ENCODE measurements at regions not wholly inside any gene's neighbourhood (a gene's known extent, or its start where the extent isn't known, plus 50 kb on each side); places are given as distances from the start of the nearest gene placed in this dataset.
"Not testable (repeated sequence)": the region's sequence is repeated elsewhere in the genome, so short reads cannot be mapped to it uniquely, and the experiment has no call there.

- DNase-seq = no peak
Measured at GRCh38 chr12:115380546-115381120, 696.7 kb upstream of the TBX3 start.

- no peak for DNase-seq
Measured at GRCh38 chr12:115378291-115378690, 694.3 kb upstream of the TBX3 start.

- DNase-seq = no peak
Measured at GRCh38 chr12:115377779-115378178, 693.8 kb upstream of the TBX3 start.

- no peak for DNase-seq
Measured at GRCh38 chr12:115377230-115377629, 693.3 kb upstream of the TBX3 start.

GRCh38 chr12:115375186-115375991 is 691.4 kb upstream of the TBX3 start:
- DNase-seq = no peak

GRCh38 chr12:115374480-115375185 is 690.7 kb upstream of the TBX3 start:
- DNase-seq = no peak

GRCh38 chr12:115371711-115372110 is 687.7 kb upstream of the TBX3 start:
- DNase-seq = no peak

GRCh38 chr12:115370650-115371049 is 686.7 kb upstream of the TBX3 start:
- no peak for DNase-seq

GRCh38 chr12:115370207-115370606 is 686.2 kb upstream of the TBX3 start:
- DNase-seq = no peak

- not testable (repeated sequence) for DNase-seq
Measured at GRCh38 chr12:115366277-115366676, 682.3 kb upstream of the TBX3 start.

- DNase-seq = not testable (repeated sequence)
Measured at GRCh38 chr12:115365765-115366164, 681.8 kb upstream of the TBX3 start.

GRCh38 chr12:115364921-115365320 is 680.9 kb upstream of the TBX3 start:
- DNase-seq = no peak

- DNase-seq = no peak
Measured at GRCh38 chr12:115362339-115362976, 678.5 kb upstream of the TBX3 start.

- no peak for DNase-seq
Measured at GRCh38 chr12:115357681-115358080, 673.7 kb upstream of the TBX3 start.

GRCh38 chr12:115355301-115355700 is 671.3 kb upstream of the TBX3 start:
- no peak for DNase-seq

GRCh38 chr12:115354007-115354890 is 670.3 kb upstream of the TBX3 start:
- no peak for DNase-seq

GRCh38 chr12:115353467-115353866 is 669.5 kb upstream of the TBX3 start:
- DNase-seq = no peak

GRCh38 chr12:115351514-115352077 is 667.6 kb upstream of the TBX3 start:
- no peak for DNase-seq

- DNase-seq = no peak
Measured at GRCh38 chr12:115349711-115350110, 665.7 kb upstream of the TBX3 start.

GRCh38 chr12:115348301-115348700 is 664.3 kb upstream of the TBX3 start:
- DNase-seq = no peak

GRCh38 chr12:115343601-115344000 is 659.6 kb upstream of the TBX3 start:
- DNase-seq = no peak

GRCh38 chr12:115343008-115343407 is 659.0 kb upstream of the TBX3 start:
- DNase-seq = no peak
